ENCODE measurements at regions not wholly inside any gene's neighbourhood (a gene's known extent, or its start where the extent isn't known, plus 50 kb on each side); places are given as distances from the start of the nearest gene placed in this dataset.

DNA sequence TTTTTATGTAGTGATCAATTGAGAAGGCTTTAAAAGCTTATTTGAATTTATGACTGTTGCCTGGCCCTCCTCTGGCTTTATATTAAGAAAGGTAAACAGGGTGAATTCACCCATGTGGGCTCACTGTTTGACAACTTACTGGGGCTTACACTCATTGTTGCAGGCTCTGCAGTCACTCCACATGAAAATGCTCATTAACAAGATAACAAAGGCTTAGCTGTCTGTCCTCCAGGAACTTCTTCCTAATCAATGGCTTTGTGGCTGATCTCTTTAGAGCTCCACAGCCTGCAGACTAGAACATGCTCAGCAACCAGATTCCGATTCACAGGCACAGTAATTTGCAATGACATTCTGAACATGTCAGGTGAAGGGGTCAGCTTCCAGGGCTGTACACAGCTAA lies 323.2 kb upstream of the MAN1A1 start:
- no peak for TF ChIP-seq CTCF (IDR thresholded peaks at IDR 0.05)
- TF ChIP-seq EP300 (IDR thresholded peaks at IDR 0.05) = no peak
- no peak for TF ChIP-seq POLR2A (IDR thresholded peaks at IDR 0.05)

Measured in sigmoid colon (tissue), 4 donors.